ENCODE measurements at regions not wholly inside any gene's neighbourhood (a gene's known extent, or its start where the extent isn't known, plus 50 kb on each side); places are given as distances from the start of the nearest gene placed in this dataset.

GRCh38 chr3:188046561-188047211 lies 107.3 kb upstream of the LPP start:
- no peak for DNase-seq

- DNase-seq = no peak
Observed at GRCh38 chr3:188047536-188047935, 106.4 kb upstream of the LPP start.

GRCh38 chr3:188049606-188050530 lies 104.1 kb upstream of the LPP start:
- peak; percentile 12 to 47 for DNase-seq

GRCh38 chr3:188051801-188052168 lies 102.2 kb upstream of the LPP start:
- no peak for DNase-seq

GRCh38 chr3:188052169-188053035 lies 101.6 kb upstream of the LPP start:
- DNase-seq = no peak

GRCh38 chr3:188053036-188053340 lies 101.0 kb upstream of the LPP start:
- DNase-seq = no peak

- no peak for DNase-seq
Observed at GRCh38 chr3:188053710-188054380, 100.1 kb upstream of the LPP start.

- no peak for DNase-seq
Observed at GRCh38 chr3:188054541-188054940, 99.4 kb upstream of the LPP start.

GRCh38 chr3:188055388-188055787 lies 98.6 kb upstream of the LPP start:
- DNase-seq = no peak

GRCh38 chr3:188057124-188057523 lies 96.8 kb upstream of the LPP start:
- DNase-seq = no peak

GRCh38 chr3:188058569-188059184 lies 95.3 kb upstream of the LPP start:
- no peak for DNase-seq

- no peak for DNase-seq
Observed at GRCh38 chr3:188059351-188059750, 94.6 kb upstream of the LPP start.

GRCh38 chr3:188060264-188060835 lies 93.6 kb upstream of the LPP start:
- DNase-seq = no peak

GRCh38 chr3:188060840-188061544 lies 93.0 kb upstream of the LPP start:
- peak; percentile 47 to 79 for DNase-seq

- no peak for DNase-seq
Observed at GRCh38 chr3:188062216-188062615, 91.7 kb upstream of the LPP start.

GRCh38 chr3:188064831-188065493 lies 89.0 kb upstream of the LPP start:
- DNase-seq = no peak

GRCh38 chr3:188066141-188066540 lies 87.8 kb upstream of the LPP start:
- no peak for DNase-seq

GRCh38 chr3:188067932-188068331 lies 86.0 kb upstream of the LPP start:
- DNase-seq = no peak

- DNase-seq = no peak
Observed at GRCh38 chr3:188068342-188068741, 85.6 kb upstream of the LPP start.

GRCh38 chr3:188071636-188072035 lies 82.3 kb upstream of the LPP start:
- DNase-seq = no peak

- no peak for DNase-seq
Observed at GRCh38 chr3:188076176-188076575, 77.8 kb upstream of the LPP start.

Data from CD4-positive, alpha-beta T cell treated with Interferon alpha-2 for 1 hour (primary cell).